Hepatocyte (in vitro differentiated cells): ENCODE measurements at regions not wholly inside any gene's neighbourhood (a gene's known extent, or its start where the extent isn't known, plus 50 kb on each side); places are given as distances from the start of the nearest gene placed in this dataset.

Experiments used
- CTCF ChIP-seq: fragments of 200-600 bp; sonication (generic); IDR thresholded peaks from 2 replicates; pipeline ENCODE4 v1.5.1; 2016; ENCODE audit warnings: antibody characterized with exemption, mild to moderate bottlenecking; ENCODE audit not compliant: poor library complexity
- EZH2 ChIP-seq: fragments of 200-600 bp; sonication (generic); IDR thresholded peaks from 2 replicates; pipeline ENCODE4 v1.6.1; 2016; ENCODE audit warnings: antibody characterized with exemption, mild to moderate bottlenecking, borderline replicate concordance
- EZH2phosphoT487 ChIP-seq: fragments of 200-600 bp; sonication (generic); IDR thresholded peaks from one replicate; pipeline ENCODE4 v1.6.1; 2018; ENCODE audit warnings: antibody characterized with exemption, mild to moderate bottlenecking, low read depth, moderate library complexity; ENCODE audit not compliant: unreplicated experiment, severe bottlenecking

- TF ChIP-seq CTCF (no peak), EZH2 (no peak), EZH2phosphoT487 (no peak)
These were observed 166.4 kb upstream of the ATP6AP2 start for GRCh38 chrX:40414335-40414734.
